HEK293 (cell line): ENCODE measurements at regions not wholly inside any gene's neighbourhood (a gene's known extent, or its start where the extent isn't known, plus 50 kb on each side); places are given as distances from the start of the nearest gene placed in this dataset.
"Not testable (repeated sequence)": the region's sequence is repeated elsewhere in the genome, so short reads cannot be mapped to it uniquely, and the experiment has no call there.

Experiments
- CTCF ChIA-PET: fragments of 350-600 bp; formaldehyde crosslinking; extraction: SDS; loops from one replicate; lab custom pipeline; 2021; ENCODE audit warnings: antibody characterized with exemption; lab: Yijun Ruan, JAX
- POLR2A ChIA-PET: fragments of 300-600 bp; formaldehyde crosslinking; extraction: SDS; loops from one replicate; lab custom pipeline; 2020; ENCODE audit warnings: antibody characterized with exemption, inconsistent platforms; lab: Yijun Ruan, JAX
- H3K27ac ChIP-seq: fragments of 200-500 bp; sonication (Bioruptor generic); 2 replicates; pipeline ENCODE4 v1.5.1; 2014; ENCODE audit warnings: low read depth, low read length, control low read depth, inconsistent platforms; ENCODE audit errors: extremely low read depth
- H3K36me3 ChIP-seq, 2 experiments: fragments of 200-500 bp in 1 of 2; sonication (Bioruptor generic) in 1 of 2; 1 replicate in 1 of 2; 2 replicates in 1 of 2; pipeline ENCODE4 v1.5.1; 2014 to 2017; ENCODE audit warnings: inconsistent platforms in 2 of 2, low read length in 2 of 2; ENCODE audit not compliant: control insufficient read depth in 2 of 2, insufficient read depth in 1 of 2
- H3K4me1 ChIP-seq: fragments of 200-500 bp; sonication (Bioruptor generic); 2 replicates; pipeline ENCODE4 v1.5.1; 2014; ENCODE audit warnings: mild to moderate bottlenecking, low read length, inconsistent platforms; ENCODE audit not compliant: control insufficient read depth, insufficient read depth
- H3K4me3 ChIP-seq: 2 replicates; pipeline ENCODE4 v1.5.1; 2011; ENCODE audit warnings: low read depth, mild to moderate bottlenecking, control low read depth, low read length, moderate library complexity
- H3K9me3 ChIP-seq: fragments of 200-500 bp; sonication (Bioruptor generic); 2 replicates; pipeline ENCODE4 v1.5.1; 2014; ENCODE audit warnings: low read depth, low read length, inconsistent platforms; ENCODE audit not compliant: control insufficient read depth, insufficient read depth
- HIC1 ChIP-seq: fragments of 450-650 bp; formaldehyde crosslinking; IDR thresholded peaks from 2 replicates; pipeline ENCODE4 v1.5.1; 2016; ENCODE audit warnings: missing biosample characterization, missing genetic modification characterization
- IKZF3 ChIP-seq: fragments of 450-650 bp; IDR thresholded peaks from 2 replicates; pipeline ENCODE4 v1.5.0; 2018; ENCODE audit warnings: missing biosample characterization, mild to moderate bottlenecking, missing genetic modification characterization, moderate library complexity
- INSM2 ChIP-seq: fragments of 450-650 bp; formaldehyde crosslinking; IDR thresholded peaks from 2 replicates; pipeline ENCODE4 v1.5.1; 2016; ENCODE audit warnings: missing biosample characterization, missing genetic modification characterization
- KLF17 ChIP-seq: fragments of 450-650 bp; formaldehyde crosslinking; IDR thresholded peaks from 2 replicates; pipeline ENCODE4 v1.5.1; 2016; ENCODE audit warnings: missing biosample characterization, missing genetic modification characterization
- PRDM1 ChIP-seq: fragments of 450-650 bp; formaldehyde crosslinking; IDR thresholded peaks from 2 replicates; pipeline ENCODE4; 2016; ENCODE audit warnings: missing biosample characterization, missing genetic modification characterization
- PRDM10 ChIP-seq: fragments of 450-650 bp; formaldehyde crosslinking; IDR thresholded peaks from 2 replicates; pipeline ENCODE4 v1.5.1; 2016; ENCODE audit warnings: missing biosample characterization, missing genetic modification characterization
- SP7 ChIP-seq: fragments of 450-650 bp; formaldehyde crosslinking; IDR thresholded peaks from 2 replicates; pipeline ENCODE4 v1.5.1; 2016; ENCODE audit warnings: missing biosample characterization, missing genetic modification characterization
- ZBTB17 ChIP-seq: fragments of 450-650 bp; formaldehyde crosslinking; IDR thresholded peaks from 2 replicates; pipeline ENCODE4 v1.5.1; 2016; ENCODE audit warnings: missing biosample characterization, missing genetic modification characterization
- ZBTB20 ChIP-seq: fragments of 450-650 bp; formaldehyde crosslinking; IDR thresholded peaks from 2 replicates; pipeline ENCODE4 v1.5.1; 2016; ENCODE audit warnings: missing biosample characterization, missing genetic modification characterization
- ZFP3 ChIP-seq: fragments of 450-650 bp; formaldehyde crosslinking; IDR thresholded peaks from 2 replicates; pipeline ENCODE4 v1.5.1; 2016; ENCODE audit warnings: low read depth, missing biosample characterization, missing genetic modification characterization
- ZNF184 ChIP-seq: fragments of 450-650 bp; IDR thresholded peaks from 2 replicates; pipeline ENCODE4 v1.5.1; 2018; ENCODE audit warnings: missing biosample characterization, mild to moderate bottlenecking, missing genetic modification characterization
- ZNF335 ChIP-seq: fragments of 450-650 bp; formaldehyde crosslinking; conservative IDR thresholded peaks from 2 replicates; pipeline ENCODE4 v1.5.1; 2016; ENCODE audit warnings: missing biosample characterization, missing genetic modification characterization
- ZNF366 ChIP-seq: fragments of 450-650 bp; formaldehyde crosslinking; conservative IDR thresholded peaks from 2 replicates; pipeline ENCODE4 v1.5.1; 2016; ENCODE audit warnings: missing biosample characterization, missing genetic modification characterization
- ZNF423 ChIP-seq: fragments of 450-650 bp; formaldehyde crosslinking; IDR thresholded peaks from 2 replicates; pipeline ENCODE4 v1.5.1; 2016; ENCODE audit warnings: missing biosample characterization, missing genetic modification characterization
- ZNF76 ChIP-seq: fragments of 450-650 bp; formaldehyde crosslinking; IDR thresholded peaks from 2 replicates; pipeline ENCODE4; 2016; ENCODE audit warnings: low read depth, missing biosample characterization, missing genetic modification characterization, borderline replicate concordance

- not testable (repeated sequence) for H3K27ac ChIP-seq
Measured at GRCh38 chr20:30579824-30580438, 677.5 kb upstream of the DEFB115 start.

More at GRCh38 chr20:30579824-30580438, 677.5 kb upstream of the DEFB115 start:
- POLR2A ChIA-PET, CTCF ChIA-PET: not testable (repeated sequence)
- TF ChIP-seq PRDM1 (tag by site-specific recombination) = peak; percentile 56; the same call in 1 of the 2 replicates
- TF ChIP-seq ZNF76 (tag by site-specific recombination) = peak; percentile 81
- TF ChIP-seq KLF17 = peak; percentile 16; the same call in 1 of the 2 replicates
- peak; percentile 77 for TF ChIP-seq ZBTB17
- peak; percentile 75; the same call in 1 of the 2 replicates for TF ChIP-seq INSM2 (tag by site-specific recombination)
- TF ChIP-seq ZFP3 = peak; percentile 45; the same call in 1 of the 2 replicates
- TF ChIP-seq SP7 (tag by site-specific recombination) = 0 out of 2 replicates have a peak, but pooled peaks have one; percentile 33
- TF ChIP-seq ZNF184 (tag by site-specific recombination) = 0 out of 2 replicates have a peak, but pooled peaks have one; percentile 19
- peak; percentile 98 for TF ChIP-seq IKZF3 (tag by site-specific recombination)
- peak; percentile 28; the same call in 1 of the 2 replicates for TF ChIP-seq ZBTB20 (tag by site-specific recombination)
- TF ChIP-seq HIC1 = peak; percentile 83
- TF ChIP-seq ZNF335 (tag by site-specific recombination) = peak; percentile 86
- TF ChIP-seq ZNF423 (tag by site-specific recombination) = peak; percentile 74; the same call in 1 of the 2 replicates
- peak; percentile 41 for TF ChIP-seq PRDM10 (tag by site-specific recombination)
- peak; percentile 55; the same call in 1 of the 2 replicates for TF ChIP-seq ZNF366 (tag by site-specific recombination)
- TF ChIP-seq, all 188 proteins: peak for 15; not testable (repeated sequence) for 173
- not testable (repeated sequence) for H3K4me1 ChIP-seq, H3K36me3 ChIP-seq, H3K9me3 ChIP-seq
- H3K4me3 ChIP-seq = peak overlapping the region; percentile 34
